MCF 10A (cell line): ENCODE measurements at regions not wholly inside any gene's neighbourhood (a gene's known extent, or its start where the extent isn't known, plus 50 kb on each side); places are given as distances from the start of the nearest gene placed in this dataset.

Experiments
- BruUV-seq: library from RNA; stranded (reverse); fragments of 400-500 nt; replicated peaks from 2 replicates; lab custom pipeline; 2021; lab: Mats Ljungman, UMichigan
- CTCF ChIA-PET: fragments of 300-600 bp; sonication (Branson Sonifier 250); formaldehyde crosslinking; extraction: SDS; loops from one replicate; lab custom pipeline; 2021; ENCODE audit warnings: antibody characterized with exemption, inconsistent platforms; lab: Yijun Ruan, JAX
- POLR2A ChIA-PET: fragments of 300-600, 350-650 bp; sonication (Branson Sonifier 250); formaldehyde crosslinking; extraction: SDS; loops from one replicate; lab custom pipeline; 2020; ENCODE audit warnings: antibody characterized with exemption, inconsistent platforms; lab: Yijun Ruan, JAX
- DNase-seq: peaks from one replicate; pipeline ENCODE4 v3.0.0-alpha.2; 2018; ENCODE audit not compliant: unreplicated experiment
- H3K27ac Mint-ChIP-seq: one replicate; pipeline ENCODE4 v1.8.0; 2022; ENCODE audit warnings: mild to moderate bottlenecking, low read depth, mixed read lengths; ENCODE audit not compliant: unreplicated experiment
- H3K27me3 Mint-ChIP-seq: one replicate; pipeline ENCODE4 v1.8.0; 2022; ENCODE audit warnings: mixed read lengths; ENCODE audit not compliant: insufficient read depth, unreplicated experiment
- H3K36me3 Mint-ChIP-seq: one replicate; pipeline ENCODE4 v1.8.0; 2022; ENCODE audit warnings: mild to moderate bottlenecking, moderate library complexity, mixed read lengths; ENCODE audit not compliant: insufficient read depth, unreplicated experiment
- H3K4me1 Mint-ChIP-seq: one replicate; pipeline ENCODE4 v1.8.0; 2022; ENCODE audit warnings: mixed read lengths; ENCODE audit not compliant: insufficient read depth, unreplicated experiment
- H3K4me3 Mint-ChIP-seq: one replicate; pipeline ENCODE4 v1.8.0; 2022; ENCODE audit warnings: mild to moderate bottlenecking, moderate library complexity, mixed read lengths; ENCODE audit not compliant: unreplicated experiment
- H3K9me3 Mint-ChIP-seq: one replicate; pipeline ENCODE4 v1.8.0; 2022; ENCODE audit warnings: mixed read lengths; ENCODE audit not compliant: unreplicated experiment
- CTCF ChIP-seq: fragments of 200-600 bp; IDR thresholded peaks from one replicate; pipeline ENCODE4 v1.8.0; 2022; ENCODE audit warnings: antibody characterized with exemption, mild to moderate bottlenecking; ENCODE audit not compliant: unreplicated experiment
- intact Hi-C: fragments of 100-400 bp; cut with micrococcal nuclease; formaldehyde crosslinking; loops from 2 replicates; pipeline ENCODE4 v1.14.1; 2022

- no peaks in the 10 kb centered on the region for H3K36me3 Mint-ChIP-seq
- H3K4me1 Mint-ChIP-seq: no peaks in the 10 kb centered on the region
- no peak for DNase-seq
- H3K4me3 Mint-ChIP-seq: no peak overlapping the region
- TF ChIP-seq CTCF: no peak
- ChIA-PET CTCF (interaction anchor here (0.6 to 0.7 kb wide), 3 partner anchors 21 to 370 kb away, joined by 3 read pairs; no protein-coding TSS in a partner anchor), POLR2A (interaction anchor here (0.6 kb wide), 1 partner anchor 907 kb away, joined by 3 read pairs; no protein-coding TSS in a partner anchor)
- no TSS peak for BruUV-seq
- no peaks in the 10 kb centered on the region for H3K9me3 Mint-ChIP-seq
- intact Hi-C loops: no loop called here
- no peaks in the 10 kb centered on the region for H3K27me3 Mint-ChIP-seq
- H3K27ac Mint-ChIP-seq: no peak overlapping the region
These were observed 534.6 kb upstream of the FAM241A start for GRCh38 chr4:111610681-111611080.

- H3K4me3 Mint-ChIP-seq: no peak overlapping the region
- CTCF ChIA-PET: no interaction called here
- POLR2A ChIA-PET: interaction anchor here (0.6 kb wide), 1 partner anchor 99 kb away, joined by 3 read pairs; no protein-coding TSS in a partner anchor
- intact Hi-C loops: no loop called here
- no TSS peak for BruUV-seq
- TF ChIP-seq CTCF: no peak
- H3K9me3 Mint-ChIP-seq: no peaks in the 10 kb centered on the region
- no peaks in the 10 kb centered on the region for H3K36me3 Mint-ChIP-seq
- no peak overlapping the region for H3K27ac Mint-ChIP-seq
- no peaks in the 10 kb centered on the region for H3K27me3 Mint-ChIP-seq
- H3K4me1 Mint-ChIP-seq: no peaks in the 10 kb centered on the region
- no peak for DNase-seq
These were observed 526.3 kb upstream of the FAM241A start for GRCh38 chr4:111618908-111619307.

- Mint-ChIP-seq H3K4me1 (no peaks in the 10 kb centered on the region), H3K27ac (no peak overlapping the region), H3K27me3 (peaks cover 42% of the 10 kb centered on the region), H3K9me3 (no peaks in the 10 kb centered on the region), H3K4me3 (no peak overlapping the region), H3K36me3 (no peaks in the 10 kb centered on the region)
- POLR2A ChIA-PET: interaction anchor here (1.6 kb wide), 1 partner anchor 491 kb away, joined by 5 read pairs; no protein-coding TSS in a partner anchor
- intact Hi-C loops: no loop called here
- BruUV-seq: no TSS peak
- DNase-seq: no peak
- CTCF ChIA-PET: interaction anchor here (0.6 to 4.0 kb wide), 5 partner anchors 346 to 1113 kb away, joined by 3 to 27 read pairs (median 3); no protein-coding TSS in a partner anchor
- no peak for TF ChIP-seq CTCF
These were observed 516.8 kb upstream of the FAM241A start for GRCh38 chr4:111628437-111628836.

GRCh38 chr4:111630705-111631104 is 514.5 kb upstream of the FAM241A start:
- BruUV-seq: no TSS peak
- intact Hi-C loops: loop anchor here (1.0 to 5.0 kb wide), 5 partner anchors 348 to 1113 kb away; no protein-coding TSS in a partner anchor
- no peaks in the 10 kb centered on the region for H3K9me3 Mint-ChIP-seq
- CTCF ChIA-PET: interaction anchor here (0.6 to 6.8 kb wide), 6 partner anchors 24 to 1089 kb away, joined by 3 to 70 read pairs (median 3); no protein-coding TSS in a partner anchor
- no peaks in the 10 kb centered on the region for H3K36me3 Mint-ChIP-seq
- H3K27me3 Mint-ChIP-seq: peaks cover 47% of the 10 kb centered on the region
- peak; percentile 31 for TF ChIP-seq CTCF
- no peak overlapping the region for H3K27ac Mint-ChIP-seq
- no peaks in the 10 kb centered on the region for H3K4me1 Mint-ChIP-seq
- DNase-seq: peak; percentile 40
- no peak overlapping the region for H3K4me3 Mint-ChIP-seq
- POLR2A ChIA-PET: no interaction called here
